Osteocyte (in vitro differentiated cells): ENCODE measurements at regions not wholly inside any gene's neighbourhood (a gene's known extent, or its start where the extent isn't known, plus 50 kb on each side); places are given as distances from the start of the nearest gene placed in this dataset.
"Not testable (repeated sequence)": the region's sequence is repeated elsewhere in the genome, so short reads cannot be mapped to it uniquely, and the experiment has no call there.

Experiments
- DNase-seq: peaks from one replicate; pipeline ENCODE4 v3.0.0; 2021; ENCODE audit warnings: mixed read lengths; ENCODE audit not compliant: unreplicated experiment; ENCODE audit errors: extremely low spot score
- H3K27ac Mint-ChIP-seq: one replicate; pipeline ENCODE4 v1.8.0; 2021; ENCODE audit warnings: mild to moderate bottlenecking, mixed read lengths; ENCODE audit not compliant: unreplicated experiment
- H3K27me3 Mint-ChIP-seq: one replicate; pipeline ENCODE4 v1.8.0; 2021; ENCODE audit warnings: mixed read lengths; ENCODE audit not compliant: unreplicated experiment
- H3K36me3 Mint-ChIP-seq: one replicate; pipeline ENCODE4 v1.8.0; 2021; ENCODE audit warnings: mixed read lengths; ENCODE audit not compliant: unreplicated experiment
- H3K4me1 Mint-ChIP-seq: one replicate; pipeline ENCODE4 v1.8.0; 2021; ENCODE audit warnings: mixed read lengths; ENCODE audit not compliant: unreplicated experiment
- H3K4me3 Mint-ChIP-seq: one replicate; pipeline ENCODE4 v1.8.0; 2021; ENCODE audit warnings: mild to moderate bottlenecking, moderate library complexity, mixed read lengths; ENCODE audit not compliant: unreplicated experiment
- H3K9me3 Mint-ChIP-seq: one replicate; pipeline ENCODE4 v1.8.0; 2021; ENCODE audit warnings: mixed read lengths; ENCODE audit not compliant: unreplicated experiment
- CTCF ChIP-seq: fragments of 200-600 bp; sonication (generic); IDR thresholded peaks from 2 replicates; pipeline ENCODE4 v1.5.0; 2021; ENCODE audit warnings: antibody characterized with exemption, mild to moderate bottlenecking, moderate library complexity

- Mint-ChIP-seq H3K27me3 (no peaks in the 10 kb centered on the region), H3K27ac (no peak overlapping the region), H3K4me3 (no peak overlapping the region), H3K36me3 (no peaks in the 10 kb centered on the region), H3K9me3 (peaks cover 23% of the 10 kb centered on the region), H3K4me1 (no peaks in the 10 kb centered on the region)
- no peak for DNase-seq
- no peak for TF ChIP-seq CTCF
Observed at GRCh38 chr18:38642711-38643110, 1077.1 kb upstream of the CELF4 start.

- not testable (repeated sequence) for H3K4me3 Mint-ChIP-seq, H3K4me1 Mint-ChIP-seq, DNase-seq, H3K27ac Mint-ChIP-seq, H3K36me3 Mint-ChIP-seq, H3K27me3 Mint-ChIP-seq
- peaks cover 27% of the 10 kb centered on the region for H3K9me3 Mint-ChIP-seq
Observed at GRCh38 chr18:38639700-38640099, 1074.1 kb upstream of the CELF4 start.

- DNase-seq: no peak
- Mint-ChIP-seq H3K36me3 (no peaks in the 10 kb centered on the region), H3K27ac (no peak overlapping the region), H3K4me1 (no peaks in the 10 kb centered on the region), H3K27me3 (no peaks in the 10 kb centered on the region), H3K4me3 (no peak overlapping the region), H3K9me3 (peaks cover 27% of the 10 kb centered on the region)
- TF ChIP-seq CTCF: no peak
Observed at GRCh38 chr18:38635709-38636430, 1070.3 kb upstream of the CELF4 start.

- TF ChIP-seq CTCF: no peak
- DNase-seq: no peak
- Mint-ChIP-seq H3K4me3 (no peak overlapping the region), H3K4me1 (no peaks in the 10 kb centered on the region), H3K27ac (no peak overlapping the region), H3K27me3 (no peaks in the 10 kb centered on the region), H3K36me3 (no peaks in the 10 kb centered on the region), H3K9me3 (peaks cover 12% of the 10 kb centered on the region)
Observed at GRCh38 chr18:38634117-38634516, 1068.5 kb upstream of the CELF4 start.

- no peak overlapping the region for H3K27ac Mint-ChIP-seq
Observed at GRCh38 chr18:38633333-38633732, 1067.7 kb upstream of the CELF4 start.

More at GRCh38 chr18:38633333-38633732, 1067.7 kb upstream of the CELF4 start:
- no peak overlapping the region for H3K4me3 Mint-ChIP-seq
- H3K27me3 Mint-ChIP-seq: no peaks in the 10 kb centered on the region
- no peaks in the 10 kb centered on the region for H3K4me1 Mint-ChIP-seq
- no peaks in the 10 kb centered on the region for H3K36me3 Mint-ChIP-seq
- DNase-seq: no peak
- no peak for TF ChIP-seq CTCF
- H3K9me3 Mint-ChIP-seq: peaks cover 4% of the 10 kb centered on the region
